GM18867 (cell line): ENCODE measurements at regions not wholly inside any gene's neighbourhood (a gene's known extent, or its start where the extent isn't known, plus 50 kb on each side); places are given as distances from the start of the nearest gene placed in this dataset.

Source experiments
- ATAC-seq: cut with Tn5 transposase; IDR thresholded peaks from one replicate; pipeline ENCODE4 v1.9.1; 2021; ENCODE audit warnings: mild to moderate bottlenecking, moderate library complexity; ENCODE audit not compliant: unreplicated experiment

DNA sequence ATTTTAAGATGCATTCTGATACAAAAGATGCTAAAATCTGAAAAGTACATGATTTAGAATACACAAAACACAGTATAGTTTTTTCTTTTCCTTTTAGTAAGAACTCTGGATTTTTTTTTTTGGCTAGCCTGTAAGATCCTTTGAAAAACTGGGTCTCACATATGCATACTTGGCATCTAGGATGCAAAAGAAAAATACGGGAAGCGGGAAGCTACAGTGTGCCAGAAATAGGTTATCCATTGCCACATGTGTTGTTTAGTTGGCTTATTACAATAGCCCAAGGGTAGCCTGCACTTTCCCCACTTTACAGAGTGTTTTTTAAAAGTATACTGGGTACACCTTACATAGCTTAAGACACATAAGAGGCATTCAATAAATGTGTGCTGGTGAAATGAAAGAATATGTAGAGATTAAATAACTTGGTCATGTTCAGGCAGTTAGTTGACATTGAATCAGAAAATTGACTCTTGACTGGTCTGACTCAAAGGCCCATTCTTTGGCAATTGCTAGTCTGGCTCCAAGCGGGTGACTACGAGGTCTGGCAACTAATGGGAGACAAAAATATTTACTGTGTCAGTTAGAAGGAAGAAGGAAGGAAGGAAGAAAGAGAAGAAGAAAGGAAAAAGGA, 286.8 kb upstream of the TRIB2 start:
- no peak for ATAC-seq

- ATAC-seq = peak; percentile 97
Measured at GRCh38 chr2:12430407-12431133, 286.2 kb upstream of the TRIB2 start.

DNA sequence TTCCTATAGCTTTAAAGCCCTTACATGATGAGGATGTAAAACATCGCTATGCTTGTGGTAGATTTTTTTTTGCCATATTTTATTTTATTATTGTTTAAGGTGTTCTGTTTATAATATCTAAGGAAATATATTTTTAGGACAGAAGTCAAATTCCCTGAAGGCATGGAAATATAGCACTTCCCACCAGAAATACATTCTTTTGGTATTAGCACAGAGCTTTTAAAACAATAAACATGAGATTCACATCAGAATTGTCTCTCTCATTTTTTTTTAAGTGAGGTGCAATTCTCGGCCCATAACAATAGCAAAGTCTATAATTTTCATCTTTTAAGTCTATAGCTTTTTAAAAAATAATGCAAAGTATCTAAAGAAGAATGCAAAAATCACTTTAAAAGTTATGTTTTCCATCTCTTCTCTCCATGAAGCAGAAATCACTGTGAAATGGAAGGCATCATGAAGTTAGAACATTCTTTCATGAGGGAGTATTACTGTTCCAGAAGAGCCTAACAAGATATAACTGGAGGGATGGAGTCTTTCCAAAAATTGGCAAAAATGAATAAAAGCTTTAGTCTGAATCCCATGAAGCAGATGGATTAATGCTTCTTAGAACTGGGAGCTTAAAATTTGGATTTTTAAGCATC, 283.6 kb upstream of the TRIB2 start:
- ATAC-seq = no peak

DNA sequence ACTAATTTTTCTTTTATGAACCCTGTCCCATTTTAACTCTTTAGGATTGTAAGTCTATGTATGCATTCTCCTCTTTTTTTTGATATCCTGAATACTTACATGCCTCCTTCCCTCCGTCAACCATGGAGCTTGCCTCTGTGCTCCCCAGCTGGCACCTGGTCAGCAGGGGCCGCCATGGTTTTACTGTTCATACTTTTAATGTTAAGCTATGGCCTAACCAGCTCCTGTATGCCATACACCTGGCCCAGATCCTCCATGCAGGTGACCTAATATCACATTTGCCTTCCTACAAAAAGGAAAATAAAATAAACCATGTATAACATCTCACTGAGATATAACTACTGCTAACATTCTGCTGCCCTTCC, 283.1 kb upstream of the TRIB2 start:
- ATAC-seq = no peak

- no peak for ATAC-seq
Measured at GRCh38 chr2:12434630-12435098, 282.1 kb upstream of the TRIB2 start.

- ATAC-seq = no peak
Measured at GRCh38 chr2:12435430-12436222, 281.1 kb upstream of the TRIB2 start.

DNA sequence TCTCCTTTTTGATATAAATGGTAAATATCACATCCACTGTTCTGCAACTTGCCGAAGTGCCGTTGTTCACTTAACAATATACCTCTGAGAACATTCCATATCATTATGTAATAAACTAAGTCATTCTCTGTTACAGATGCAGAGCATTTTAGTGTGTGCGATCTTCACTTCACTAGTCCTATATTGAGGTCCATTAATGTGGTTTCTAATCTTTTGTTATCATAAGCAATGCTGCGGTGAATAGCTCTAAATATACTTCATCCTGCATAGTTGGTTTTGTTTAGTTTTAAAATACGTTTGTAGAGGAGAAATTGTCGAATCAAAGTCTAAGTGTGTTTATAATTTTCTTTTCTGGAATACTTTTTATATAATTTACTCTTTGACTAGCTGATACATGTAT, 280.3 kb upstream of the TRIB2 start:
- ATAC-seq = no peak

GRCh38 chr2:12436935-12437561, 279.7 kb upstream of the TRIB2 start:
- no peak for ATAC-seq

DNA sequence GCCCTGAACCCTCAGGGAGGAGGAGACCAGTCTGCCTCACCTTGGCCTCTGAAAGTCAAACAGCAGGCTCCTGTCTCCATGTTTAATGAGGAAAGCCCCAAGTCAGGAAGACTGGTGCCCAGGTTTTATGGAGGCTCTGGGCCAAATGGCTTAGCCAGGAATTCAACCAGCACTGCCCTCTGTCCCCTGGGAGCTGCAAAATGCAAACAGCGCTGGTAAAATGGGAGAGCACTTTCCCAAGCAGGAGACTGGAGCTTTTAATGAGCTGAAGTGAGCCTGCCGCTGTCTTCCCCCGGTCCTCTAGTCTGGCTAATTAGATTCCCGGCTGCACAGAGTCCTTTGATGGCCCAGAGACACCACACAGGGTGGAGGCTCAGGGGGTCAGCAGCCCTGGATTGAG, 276.0 kb upstream of the TRIB2 start:
- no peak for ATAC-seq

DNA sequence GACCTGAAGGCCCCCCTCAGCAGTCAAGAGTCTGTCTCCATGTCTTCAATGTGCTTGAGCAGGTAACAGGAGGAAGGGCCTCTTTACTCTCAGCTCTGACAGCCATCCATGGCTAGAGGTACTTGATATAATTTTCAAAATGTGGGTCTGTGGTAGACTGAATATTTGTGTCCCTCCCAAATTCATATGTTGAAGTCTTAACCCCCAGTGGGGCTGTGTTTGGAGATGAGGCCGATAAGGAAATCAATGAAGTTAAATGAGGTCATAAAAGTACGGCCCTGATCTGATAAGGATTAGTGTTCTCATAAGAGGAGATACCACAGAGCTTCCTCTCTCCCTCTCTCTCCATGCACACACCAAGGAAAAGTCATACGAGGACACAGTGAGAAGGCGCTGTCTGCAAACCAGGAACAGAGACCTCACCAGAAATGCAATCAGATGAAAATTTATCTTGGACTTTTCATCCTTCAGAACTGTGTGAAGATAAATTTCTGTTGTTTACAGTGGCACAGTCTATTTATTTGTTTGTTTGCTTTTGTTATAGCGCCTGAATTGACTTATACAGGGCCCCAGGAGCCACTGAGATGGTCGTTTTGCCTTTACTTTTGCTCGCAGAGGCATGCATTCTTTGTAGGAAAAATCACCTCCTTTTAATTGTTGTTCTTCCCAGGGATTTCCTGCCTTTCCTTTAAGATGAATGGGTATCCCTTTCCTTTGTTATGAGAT, 274.8 kb upstream of the TRIB2 start:
- no peak for ATAC-seq

DNA sequence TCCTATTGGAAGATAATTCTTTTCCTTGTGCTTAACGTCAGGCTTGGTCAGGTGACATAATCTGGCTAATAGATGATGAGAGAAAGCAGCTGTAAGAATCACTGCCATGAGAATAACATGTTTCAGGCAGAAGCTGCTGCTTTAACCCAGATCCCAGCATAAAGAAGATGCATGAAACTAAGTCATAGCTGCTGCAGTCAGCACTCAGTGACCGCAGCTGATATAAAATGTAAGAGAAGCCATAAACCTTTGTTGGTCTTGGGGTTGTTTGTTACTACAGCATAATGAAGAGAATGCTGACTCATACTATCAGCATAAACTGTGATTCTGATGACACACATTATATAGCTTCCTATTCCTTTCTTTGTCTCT, 274.3 kb upstream of the TRIB2 start:
- no peak for ATAC-seq

- no peak for ATAC-seq
Measured at GRCh38 chr2:12448846-12449505, 267.8 kb upstream of the TRIB2 start.

- ATAC-seq = no peak
Measured at GRCh38 chr2:12451726-12452125, 265.0 kb upstream of the TRIB2 start.

DNA sequence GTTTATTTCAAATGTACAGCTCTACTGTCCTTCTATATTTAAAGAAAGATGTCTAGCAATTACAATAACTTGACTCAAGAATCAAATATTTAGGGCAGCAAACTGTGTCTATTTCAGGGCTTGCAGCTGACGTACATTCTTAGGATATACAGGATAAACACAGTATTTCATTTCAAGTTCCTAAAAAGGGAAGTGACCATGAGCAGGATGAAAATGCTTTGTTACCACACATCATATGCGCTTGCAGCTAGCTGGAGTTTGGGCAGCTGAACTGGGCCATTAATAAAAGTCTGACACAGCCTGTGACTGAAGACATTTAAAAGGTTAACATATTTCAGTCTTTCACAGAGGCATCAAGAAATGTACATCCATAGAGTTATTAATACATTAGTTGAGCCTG, 264.6 kb upstream of the TRIB2 start:
- no peak for ATAC-seq

DNA sequence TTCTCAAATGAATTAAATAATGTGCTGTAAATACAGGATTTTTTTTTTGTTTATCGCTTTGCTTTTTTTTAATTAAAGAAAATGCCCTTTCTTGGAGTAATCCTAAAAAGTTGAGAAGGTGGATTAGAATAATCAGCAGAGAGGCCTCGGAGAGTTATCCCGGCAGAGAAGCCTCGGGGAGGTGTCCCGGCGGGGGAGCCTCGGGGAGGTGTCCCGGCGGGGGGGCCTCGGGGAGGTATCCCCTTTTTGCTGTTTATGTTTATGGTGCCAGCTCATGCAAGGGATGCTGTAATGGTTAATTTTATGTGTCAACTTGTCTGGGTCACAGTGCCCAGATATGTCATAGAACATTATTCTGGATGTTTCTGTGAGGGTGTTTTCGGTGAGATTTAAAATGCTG, 263.0 kb upstream of the TRIB2 start:
- no peak for ATAC-seq

- ATAC-seq = no peak
Measured at GRCh38 chr2:12455661-12456060, 261.1 kb upstream of the TRIB2 start.

DNA sequence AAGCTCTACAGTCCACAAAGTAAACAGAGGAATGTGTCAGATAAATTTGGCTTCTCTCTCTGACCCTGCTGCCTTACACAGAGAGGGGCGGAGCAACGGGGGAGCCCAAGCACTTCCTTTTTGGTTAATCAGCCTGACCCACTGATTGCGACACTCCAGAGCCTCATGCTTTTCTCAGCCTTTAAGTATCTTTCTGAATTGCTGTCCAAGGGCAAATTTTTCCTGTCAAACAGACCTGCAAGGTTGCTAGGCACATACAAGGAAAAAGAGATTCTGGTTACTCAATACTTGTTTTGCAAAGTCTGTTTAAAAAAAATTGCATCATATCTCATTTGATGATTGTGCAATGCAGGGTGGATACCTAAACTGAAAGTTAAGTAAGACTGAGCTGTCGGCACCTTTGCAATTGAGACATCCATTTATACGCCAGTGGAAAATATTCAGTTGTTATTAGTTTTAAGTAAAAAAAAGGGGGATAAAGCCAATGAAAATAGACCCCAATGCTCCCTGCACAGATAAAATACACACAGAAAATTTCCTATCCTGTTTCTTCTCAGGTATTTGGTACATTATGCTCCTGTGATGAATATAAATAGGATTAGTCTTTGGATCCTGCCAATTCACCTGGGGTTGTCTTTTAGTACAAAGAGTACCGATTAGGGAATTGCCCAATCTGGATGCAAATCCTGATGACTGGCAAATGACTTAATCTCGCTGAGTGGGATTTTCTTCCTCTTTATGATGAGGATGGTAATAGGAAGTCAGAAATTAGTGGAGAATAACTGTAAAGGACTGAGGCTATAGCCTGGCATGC, 260.2 kb upstream of the TRIB2 start:
- ATAC-seq = peak; percentile 97

DNA sequence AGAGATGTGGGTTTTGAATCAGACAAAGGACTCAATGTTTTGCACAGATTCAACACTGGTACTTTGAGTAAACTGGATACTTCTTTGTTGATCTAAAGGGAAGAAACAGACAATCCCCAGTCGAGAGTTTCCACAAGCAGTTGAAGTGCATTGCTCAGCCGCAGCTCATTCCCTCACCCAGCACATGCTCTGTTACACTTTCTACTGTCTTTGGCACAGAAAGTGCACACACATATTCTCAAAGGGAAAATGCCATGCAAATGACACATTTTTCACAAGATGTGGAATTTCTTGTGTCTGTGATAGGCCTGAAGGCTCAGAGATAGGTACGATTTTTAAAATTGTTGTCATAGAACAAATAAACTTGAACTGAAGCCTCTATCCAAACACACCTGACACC, 258.9 kb upstream of the TRIB2 start:
- no peak for ATAC-seq

DNA sequence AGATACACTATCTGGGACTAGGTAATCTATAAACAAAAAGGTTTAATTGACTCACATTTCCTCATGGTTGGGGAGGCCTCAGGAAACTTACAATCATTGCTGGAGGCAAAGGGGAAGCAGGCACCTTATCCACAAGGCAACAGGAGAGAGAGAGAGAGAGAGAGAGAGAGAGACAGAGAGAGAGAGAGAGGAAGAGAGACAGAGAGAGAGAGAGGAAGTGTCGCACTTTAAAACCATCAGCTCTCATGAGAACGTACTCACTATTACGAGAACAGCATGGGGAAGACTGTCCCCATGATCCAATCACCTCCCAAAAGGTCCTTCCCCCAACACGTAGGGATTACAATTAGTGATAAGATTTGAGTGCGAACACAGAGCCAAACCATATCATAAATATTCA, 253.5 kb upstream of the TRIB2 start:
- no peak for ATAC-seq
